ENCODE measurements at regions not wholly inside any gene's neighbourhood (a gene's known extent, or its start where the extent isn't known, plus 50 kb on each side); places are given as distances from the start of the nearest gene placed in this dataset.

- Histone ChIP-seq H3K9me3 (replicated peaks; ENCODE audit: control insufficient read depth, insufficient read depth, low read length) (peaks cover 5% of the 10 kb centered on the region; the same call in 1 of the 3 replicates), H3K9ac (ENCODE audit: control insufficient read depth, insufficient read depth, low read length) (no peak overlapping the region), H3K27ac (ENCODE audit: control insufficient read depth, insufficient read depth) (no peak overlapping the region), H2AFZ (ENCODE audit: control insufficient read depth, low read depth, low read length) (no peak overlapping the region), H3K4me1 (ENCODE audit: control insufficient read depth, insufficient read depth, low read length) (no peaks in the 10 kb centered on the region), H3K79me2 (ENCODE audit: control insufficient read depth, insufficient read depth, low read length) (no peaks in the 10 kb centered on the region), H3K4me2 (ENCODE audit: control insufficient read depth, insufficient read depth) (no peak overlapping the region), H3K27me3 (replicated peaks in 1 of 2; ENCODE audit: control insufficient read depth in 2 of 2, insufficient read depth in 2 of 2, low read length in 1 of 2) (peaks cover 0 to 4% of the 10 kb centered on the region in 2 experiments; a peak in 2 of 4 replicates), H3K4me3 (no peak overlapping the region), H4K20me1 (ENCODE audit: control insufficient read depth, insufficient read depth) (no peaks in the 10 kb centered on the region), H3K36me3 (ENCODE audit: control insufficient read depth in 2 of 2, insufficient read depth in 2 of 2, low read length in 1 of 2) (no peaks in the 10 kb centered on the region)
- ChIA-PET POLR2A (no interaction called here), RAD21 (ENCODE audit: unreplicated experiment) (no interaction called here), SMC1A (ENCODE audit: uncharacterized antibody, unreplicated experiment) (no interaction called here), CTCF (no interaction called here)
- FAIRE-seq (no peak), ATAC-seq (no peak), DNase-seq (ENCODE audit: low read depth, low spot score) (no peak)
- no peak for TF ChIP-seq TBL1XR1 (IDR thresholded peaks at IDR 0.05; ENCODE audit: low read depth, low read length)
- no peak for TF ChIP-seq RB1 (IDR thresholded peaks at IDR 0.05; ENCODE audit: borderline replicate concordance)
- no peak for TF ChIP-seq STAT1 (conservative IDR thresholded peaks at IDR 0.05)
- no peak for TF ChIP-seq SP1 (IDR thresholded peaks at IDR 0.05; ENCODE audit: low read depth, low read length)
- TF ChIP-seq ZZZ3 (IDR thresholded peaks at IDR 0.05; ENCODE audit: control insufficient read depth, insufficient read length, low read depth), result no peak
- no peak for TF ChIP-seq BACH1 (IDR thresholded peaks at IDR 0.05; ENCODE audit: borderline replicate concordance)
- no peak for TF ChIP-seq WRNIP1 (IDR thresholded peaks at IDR 0.05; ENCODE audit: borderline replicate concordance, low read depth, low read length)
- TF ChIP-seq CHD2 (IDR thresholded peaks at IDR 0.05; ENCODE audit: borderline replicate concordance, low read depth, low read length), result no peak
- no peak for TF ChIP-seq SRF (IDR thresholded peaks at IDR 0.05; ENCODE audit: low read depth in 2 of 2, low read length in 2 of 2)
- no peak for TF ChIP-seq USF1 (IDR thresholded peaks at IDR 0.05; ENCODE audit: borderline replicate concordance, extremely low read length, insufficient read depth, low read depth, low read length)
- TF ChIP-seq JUND (IDR thresholded peaks at IDR 0.05; ENCODE audit: low read depth, low read length), result no peak
- no peak for TF ChIP-seq ZNF274 (IDR thresholded peaks at IDR 0.05; ENCODE audit: insufficient read depth, insufficient read length)
- no peak for TF ChIP-seq MYC (IDR thresholded peaks at IDR 0.05; ENCODE audit: insufficient read depth, insufficient read length, insufficient replicate concordance, low read length, severe bottlenecking)
- TF ChIP-seq NFYB (IDR thresholded peaks at IDR 0.05; ENCODE audit: insufficient read depth, low read depth, low read length), result no peak
- no peak for TF ChIP-seq POLR2AphosphoS2 (IDR thresholded peaks at IDR 0.05; ENCODE audit: low read depth, low read length)
- no peak for TF ChIP-seq E2F4 (IDR thresholded peaks at IDR 0.05; ENCODE audit: low read depth, low read length)
- no peak for TF ChIP-seq BRCA1 (IDR thresholded peaks at IDR 0.05; ENCODE audit: low read depth, low read length)
- TF ChIP-seq POU2F2 (IDR thresholded peaks at IDR 0.05; ENCODE audit: borderline replicate concordance, low read depth, low read length), result no peak
- no peak for TF ChIP-seq BCL11A (IDR thresholded peaks at IDR 0.05; ENCODE audit: low read depth, low read length)
- no peak for TF ChIP-seq YBX1 (IDR thresholded peaks at IDR 0.05)
- 28% methylated on average over 5 of the region's 5 CpGs for WGBS (ENCODE audit: insufficient coverage, insufficient replicate concordance, low lambda C conversion rate, missing lambda C conversion rate)
- intact Hi-C loops (cut with micrococcal nuclease; ENCODE audit: unreplicated experiment) (no loop called here), in situ Hi-C loops (cut with MboI) (no loop called here)
- BruUV-seq (replicated peaks), result no TSS peak
Observed at GRCh38 chr3:187852842-187853730, 107.8 kb upstream of the BCL6 start.
